Lower lobe of right lung (tissue), 2 donors: ENCODE measurements at regions not wholly inside any gene's neighbourhood (a gene's known extent, or its start where the extent isn't known, plus 50 kb on each side); places are given as distances from the start of the nearest gene placed in this dataset.

Source experiments
- ATAC-seq, 2 donors: fragments of 200-7000 bp; cut with Tn5 transposase; one replicate each; pipeline ENCODE4 v1.9.1; 2020 to 2022; ENCODE audit warnings: mild to moderate bottlenecking in 2 of 2, moderate library complexity in 2 of 2
- DNase-seq: peaks from one replicate; pipeline ENCODE4 v3.0.0-alpha.2; 2020
- H3K27ac ChIP-seq: fragments of 200-600 bp; one replicate; pipeline ENCODE4 v1.8.0; 2022
- H3K27me3 ChIP-seq: fragments of 200-600 bp; one replicate; pipeline ENCODE4 v1.8.0; 2022; ENCODE audit warnings: low read depth
- H3K36me3 ChIP-seq: fragments of 200-600 bp; one replicate; pipeline ENCODE4 v1.8.0; 2022; ENCODE audit warnings: mild to moderate bottlenecking
- H3K4me1 ChIP-seq: fragments of 200-600 bp; one replicate; pipeline ENCODE4 v1.8.0; 2022
- H3K4me3 ChIP-seq: fragments of 200-600 bp; one replicate; pipeline ENCODE4 v1.8.0; 2022; ENCODE audit warnings: mild to moderate bottlenecking
- H3K9me3 ChIP-seq: fragments of 200-600 bp; one replicate; pipeline ENCODE4 v1.8.0; 2022
- intact Hi-C: fragments of 100-400 bp; cut with DNase I; formaldehyde crosslinking; loops from one replicate; pipeline ENCODE4 v1.11.0; 2022
- TF ChIP-seq, protein P1 (sequence below): fragments of 200-600 bp; IDR thresholded peaks from one replicate; pipeline ENCODE4 v1.8.0; 2022; ENCODE audit warnings: antibody characterized with exemption, mild to moderate bottlenecking
- donor health status: DM: no; HTN: yes; CAD: no; lungs with severe emphysema.

DNA sequence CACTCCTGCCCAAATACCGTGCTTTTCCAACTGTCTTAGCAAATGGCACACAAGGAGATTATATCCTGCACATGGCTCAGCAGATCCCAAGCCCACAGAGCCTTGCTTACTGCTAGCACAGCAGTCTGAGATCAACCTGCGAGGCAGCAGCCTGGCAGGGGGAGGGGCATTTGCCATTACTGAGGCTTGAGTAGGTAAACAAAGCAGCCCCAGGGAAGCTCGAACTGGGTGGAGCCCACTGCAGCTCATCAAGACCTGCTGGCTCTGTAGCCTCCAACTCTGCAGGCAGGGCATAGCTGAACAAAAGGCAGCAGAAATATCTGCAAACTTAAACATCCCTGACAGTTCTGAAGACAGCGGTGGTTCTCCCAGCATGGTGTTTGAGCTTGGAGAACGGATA lies 70.1 kb upstream of the PTBP2 start:
- TF ChIP-seq, protein P1, sequence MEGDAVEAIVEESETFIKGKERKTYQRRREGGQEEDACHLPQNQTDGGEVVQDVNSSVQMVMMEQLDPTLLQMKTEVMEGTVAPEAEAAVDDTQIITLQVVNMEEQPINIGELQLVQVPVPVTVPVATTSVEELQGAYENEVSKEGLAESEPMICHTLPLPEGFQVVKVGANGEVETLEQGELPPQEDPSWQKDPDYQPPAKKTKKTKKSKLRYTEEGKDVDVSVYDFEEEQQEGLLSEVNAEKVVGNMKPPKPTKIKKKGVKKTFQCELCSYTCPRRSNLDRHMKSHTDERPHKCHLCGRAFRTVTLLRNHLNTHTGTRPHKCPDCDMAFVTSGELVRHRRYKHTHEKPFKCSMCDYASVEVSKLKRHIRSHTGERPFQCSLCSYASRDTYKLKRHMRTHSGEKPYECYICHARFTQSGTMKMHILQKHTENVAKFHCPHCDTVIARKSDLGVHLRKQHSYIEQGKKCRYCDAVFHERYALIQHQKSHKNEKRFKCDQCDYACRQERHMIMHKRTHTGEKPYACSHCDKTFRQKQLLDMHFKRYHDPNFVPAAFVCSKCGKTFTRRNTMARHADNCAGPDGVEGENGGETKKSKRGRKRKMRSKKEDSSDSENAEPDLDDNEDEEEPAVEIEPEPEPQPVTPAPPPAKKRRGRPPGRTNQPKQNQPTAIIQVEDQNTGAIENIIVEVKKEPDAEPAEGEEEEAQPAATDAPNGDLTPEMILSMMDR = no peak
- ATAC-seq (no peak), DNase-seq (no peak)
- no peaks in the 10 kb centered on the region for H3K36me3 ChIP-seq
- intact Hi-C loops = no loop called here
- H3K4me1 ChIP-seq = no peaks in the 10 kb centered on the region
- no peak overlapping the region for H3K27ac ChIP-seq
- H3K4me3 ChIP-seq = no peak overlapping the region
- no peaks in the 10 kb centered on the region for H3K27me3 ChIP-seq
- H3K9me3 ChIP-seq = no peaks in the 10 kb centered on the region

DNA sequence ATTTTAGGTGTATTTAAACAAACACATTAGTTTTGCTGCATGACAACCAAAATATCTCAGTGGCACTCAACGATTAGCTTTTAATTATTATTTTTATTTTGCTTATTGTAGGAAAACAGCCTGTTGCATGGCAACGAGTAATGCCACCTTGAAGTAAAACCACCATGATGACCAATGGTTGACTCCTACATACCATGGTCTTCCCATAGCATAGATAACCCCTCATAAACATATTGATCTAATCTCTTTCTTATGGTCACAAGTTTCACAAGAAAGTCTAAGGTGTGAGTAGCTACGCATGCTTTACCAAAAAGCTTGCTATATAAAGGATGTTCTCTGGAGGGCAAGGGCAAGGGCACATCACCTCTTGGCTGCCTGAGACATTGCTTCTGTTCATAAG lies 61.5 kb upstream of the PTBP2 start:
- ATAC-seq (no peak), DNase-seq (no peak)
- Histone ChIP-seq H3K9me3 (peaks cover 13% of the 10 kb centered on the region), H3K36me3 (no peaks in the 10 kb centered on the region), H3K27ac (no peak overlapping the region), H3K27me3 (no peaks in the 10 kb centered on the region), H3K4me1 (no peaks in the 10 kb centered on the region), H3K4me3 (no peak overlapping the region)
- intact Hi-C loops = no loop called here
- TF ChIP-seq, protein P1 = no peak

DNA sequence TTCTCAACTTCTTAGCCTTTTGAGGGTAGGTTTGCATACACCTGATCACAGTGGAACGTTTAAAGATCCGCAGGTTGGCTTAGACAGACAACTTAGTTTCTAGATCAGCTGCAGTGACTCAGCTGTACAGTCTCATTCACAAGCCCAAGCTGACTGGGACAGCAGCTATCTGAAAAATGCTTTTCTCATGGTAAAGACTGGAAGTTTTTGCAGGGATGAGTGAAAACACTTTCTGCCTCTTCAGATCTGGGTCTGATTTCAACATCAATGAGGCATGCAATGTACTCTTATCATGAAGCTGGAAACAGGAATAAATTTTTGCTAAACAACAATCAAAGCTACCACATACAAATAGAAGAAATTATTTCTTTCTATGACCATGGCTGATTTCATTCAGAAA lies 61.1 kb upstream of the PTBP2 start:
- intact Hi-C loops = no loop called here
- Histone ChIP-seq H3K27me3 (no peaks in the 10 kb centered on the region), H3K36me3 (no peaks in the 10 kb centered on the region), H3K9me3 (peaks cover 13% of the 10 kb centered on the region), H3K4me1 (no peaks in the 10 kb centered on the region), H3K4me3 (no peak overlapping the region), H3K27ac (no peak overlapping the region)
- no peak for ATAC-seq
- TF ChIP-seq, protein P1 = no peak
- no peak for DNase-seq
